ENCODE measurements at regions not wholly inside any gene's neighbourhood (a gene's known extent, or its start where the extent isn't known, plus 50 kb on each side); places are given as distances from the start of the nearest gene placed in this dataset.

GRCh38 chr3:513301-513700 is 316.7 kb downstream of the CHL1 start:
- Histone ChIP-seq H3K27ac (no peak overlapping the region), H3K4me3 (no peak overlapping the region), H3K27me3 (replicated peaks; ENCODE audit: insufficient read depth) (no peaks in the 10 kb centered on the region), H3K4me1 (replicated peaks) (no peaks in the 10 kb centered on the region), H3K36me3 (no peaks in the 10 kb centered on the region), H3K9me3 (no peaks in the 10 kb centered on the region)
- intact Hi-C loops (cut with DNase I): no loop called here
- TF ChIP-seq, protein P1, sequence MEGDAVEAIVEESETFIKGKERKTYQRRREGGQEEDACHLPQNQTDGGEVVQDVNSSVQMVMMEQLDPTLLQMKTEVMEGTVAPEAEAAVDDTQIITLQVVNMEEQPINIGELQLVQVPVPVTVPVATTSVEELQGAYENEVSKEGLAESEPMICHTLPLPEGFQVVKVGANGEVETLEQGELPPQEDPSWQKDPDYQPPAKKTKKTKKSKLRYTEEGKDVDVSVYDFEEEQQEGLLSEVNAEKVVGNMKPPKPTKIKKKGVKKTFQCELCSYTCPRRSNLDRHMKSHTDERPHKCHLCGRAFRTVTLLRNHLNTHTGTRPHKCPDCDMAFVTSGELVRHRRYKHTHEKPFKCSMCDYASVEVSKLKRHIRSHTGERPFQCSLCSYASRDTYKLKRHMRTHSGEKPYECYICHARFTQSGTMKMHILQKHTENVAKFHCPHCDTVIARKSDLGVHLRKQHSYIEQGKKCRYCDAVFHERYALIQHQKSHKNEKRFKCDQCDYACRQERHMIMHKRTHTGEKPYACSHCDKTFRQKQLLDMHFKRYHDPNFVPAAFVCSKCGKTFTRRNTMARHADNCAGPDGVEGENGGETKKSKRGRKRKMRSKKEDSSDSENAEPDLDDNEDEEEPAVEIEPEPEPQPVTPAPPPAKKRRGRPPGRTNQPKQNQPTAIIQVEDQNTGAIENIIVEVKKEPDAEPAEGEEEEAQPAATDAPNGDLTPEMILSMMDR (IDR thresholded peaks at IDR 0.05): no peak
- no peak for TF ChIP-seq POLR2A (IDR thresholded peaks at IDR 0.05)
- no peak for TF ChIP-seq POLR2AphosphoS5 (IDR thresholded peaks at IDR 0.05)
- WGBS: 55% methylated on average over 2 of the region's 2 CpGs
- no peak for DNase-seq (ENCODE audit: low spot score)

GRCh38 chr3:514192-514591 is 317.6 kb downstream of the CHL1 start:
- TF ChIP-seq POLR2A (IDR thresholded peaks at IDR 0.05): no peak
- TF ChIP-seq, protein P1 (IDR thresholded peaks at IDR 0.05): no peak
- no peak for TF ChIP-seq POLR2AphosphoS5 (IDR thresholded peaks at IDR 0.05)
- H3K27me3 ChIP-seq (replicated peaks; ENCODE audit: insufficient read depth): no peaks in the 10 kb centered on the region
- H3K4me3 ChIP-seq: no peak overlapping the region
- intact Hi-C loops (cut with DNase I): no loop called here
- no peaks in the 10 kb centered on the region for H3K36me3 ChIP-seq
- 63% methylated on average over 2 of the region's 2 CpGs for WGBS
- no peaks in the 10 kb centered on the region for H3K9me3 ChIP-seq
- DNase-seq (ENCODE audit: low spot score): no peak
- H3K27ac ChIP-seq: no peak overlapping the region
- H3K4me1 ChIP-seq (replicated peaks): no peaks in the 10 kb centered on the region

GRCh38 chr3:519026-519425 is 322.5 kb downstream of the CHL1 start:
- H3K27ac ChIP-seq: no peak overlapping the region
- no peaks in the 10 kb centered on the region for H3K36me3 ChIP-seq
- no peak overlapping the region for H3K4me3 ChIP-seq
- DNase-seq (ENCODE audit: low spot score): no peak
- TF ChIP-seq POLR2AphosphoS5 (IDR thresholded peaks at IDR 0.05): no peak
- no peak for TF ChIP-seq POLR2A (IDR thresholded peaks at IDR 0.05)
- TF ChIP-seq, protein P1 (IDR thresholded peaks at IDR 0.05): no peak
- intact Hi-C loops (cut with DNase I): no loop called here
- H3K27me3 ChIP-seq (replicated peaks; ENCODE audit: insufficient read depth): no peaks in the 10 kb centered on the region
- H3K9me3 ChIP-seq: no peaks in the 10 kb centered on the region
- no peaks in the 10 kb centered on the region for H3K4me1 ChIP-seq (replicated peaks)
- 92% methylated on average over 3 of the region's 3 CpGs for WGBS

- no peaks in the 10 kb centered on the region for H3K36me3 ChIP-seq
- TF ChIP-seq POLR2AphosphoS5 (IDR thresholded peaks at IDR 0.05) (no peak), POLR2A (IDR thresholded peaks at IDR 0.05) (no peak)
- TF ChIP-seq, protein P1 (IDR thresholded peaks at IDR 0.05): no peak
- no peaks in the 10 kb centered on the region for H3K4me1 ChIP-seq (replicated peaks)
- DNase-seq (ENCODE audit: low spot score): no peak
- H3K27ac ChIP-seq: no peak overlapping the region
- intact Hi-C loops (cut with DNase I): no loop called here
- no peaks in the 10 kb centered on the region for H3K9me3 ChIP-seq
- no peaks in the 10 kb centered on the region for H3K27me3 ChIP-seq (replicated peaks; ENCODE audit: insufficient read depth)
- H3K4me3 ChIP-seq: no peak overlapping the region
- WGBS: 72% methylated on average over 4 of the region's 4 CpGs
Measured at GRCh38 chr3:522888-523287, 326.3 kb downstream of the CHL1 start.

DNA sequence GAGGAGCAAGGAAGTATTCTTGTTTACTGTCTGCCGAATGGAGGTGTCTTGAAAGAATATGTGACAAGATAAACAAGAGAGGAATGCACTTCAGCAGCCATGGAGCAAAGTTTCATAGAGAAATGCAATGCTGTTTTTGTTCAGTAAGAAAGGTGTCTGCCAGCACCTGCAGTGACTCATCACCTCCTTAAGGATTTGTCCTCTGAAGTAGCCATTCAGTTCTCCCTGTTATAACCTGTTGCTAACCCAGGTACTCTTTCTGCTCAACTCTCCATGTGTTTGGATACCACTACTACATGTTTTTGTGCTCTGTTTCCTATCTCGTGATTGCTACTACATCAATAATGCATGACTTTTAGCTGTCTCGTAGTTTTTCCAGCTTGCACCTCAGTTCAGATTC is 328.9 kb downstream of the CHL1 start:
- Histone ChIP-seq H3K4me1 (replicated peaks) (no peaks in the 10 kb centered on the region), H3K9me3 (no peaks in the 10 kb centered on the region)

More for the DNA sequence above, 328.9 kb downstream of the CHL1 start:
- Histone ChIP-seq H3K27ac (no peak overlapping the region), H3K4me3 (no peak overlapping the region), H3K36me3 (no peaks in the 10 kb centered on the region), H3K27me3 (replicated peaks; ENCODE audit: insufficient read depth) (no peaks in the 10 kb centered on the region)
- DNase-seq (ENCODE audit: low spot score): no peak
- WGBS: 62% methylated on average over 3 of the region's 3 CpGs
- TF ChIP-seq, protein P1 (IDR thresholded peaks at IDR 0.05): no peak
- TF ChIP-seq POLR2AphosphoS5 (IDR thresholded peaks at IDR 0.05) (no peak), POLR2A (IDR thresholded peaks at IDR 0.05) (no peak)
- intact Hi-C loops (cut with DNase I): no loop called here
